Endometrium (tissue), 2 donors: ENCODE measurements at regions not wholly inside any gene's neighbourhood (a gene's known extent, or its start where the extent isn't known, plus 50 kb on each side); places are given as distances from the start of the nearest gene placed in this dataset.
A peak's percentile ranks its signal among the peaks of the same experiment; 100 is the strongest.
"Not testable (repeated sequence)": the region's sequence is repeated elsewhere in the genome, so short reads cannot be mapped to it uniquely, and the experiment has no call there.

Experiments used
- FAIRE-seq: peaks from 2 replicates; lab custom pipeline; 2012; peaks lifted over from hg19 to GRCh38; lab: Jason Lieb, UNC
- donor health status: control.
- donor health status: control.

- FAIRE-seq = no peak
Measured at GRCh38 chr3:29143151-29143550, 137.7 kb upstream of the RBMS3 start.

- FAIRE-seq = no peak
Measured at GRCh38 chr3:29144361-29144760, 136.5 kb upstream of the RBMS3 start.

GRCh38 chr3:29144807-29145206 lies 136.1 kb upstream of the RBMS3 start:
- peak; percentile 74 for FAIRE-seq

- FAIRE-seq = no peak
Measured at GRCh38 chr3:29145360-29145759, 135.5 kb upstream of the RBMS3 start.

GRCh38 chr3:29152379-29152778 lies 128.5 kb upstream of the RBMS3 start:
- no peak for FAIRE-seq

GRCh38 chr3:29153811-29154210 lies 127.1 kb upstream of the RBMS3 start:
- FAIRE-seq = no peak

- FAIRE-seq = no peak
Measured at GRCh38 chr3:29156086-29156715, 124.7 kb upstream of the RBMS3 start.

- FAIRE-seq = no peak
Measured at GRCh38 chr3:29164825-29165224, 116.0 kb upstream of the RBMS3 start.

GRCh38 chr3:29167180-29167579 lies 113.7 kb upstream of the RBMS3 start:
- FAIRE-seq = no peak

- FAIRE-seq = no peak
Measured at GRCh38 chr3:29168081-29168480, 112.8 kb upstream of the RBMS3 start.

GRCh38 chr3:29168696-29169095 lies 112.2 kb upstream of the RBMS3 start:
- no peak for FAIRE-seq

GRCh38 chr3:29169451-29169850 lies 111.4 kb upstream of the RBMS3 start:
- no peak for FAIRE-seq

GRCh38 chr3:29171043-29171990 lies 109.6 kb upstream of the RBMS3 start:
- FAIRE-seq = peak; percentile 97

GRCh38 chr3:29176501-29176900 lies 104.4 kb upstream of the RBMS3 start:
- FAIRE-seq = no peak

GRCh38 chr3:29178809-29179793 lies 101.8 kb upstream of the RBMS3 start:
- FAIRE-seq = no peak

GRCh38 chr3:29181149-29181780 lies 99.6 kb upstream of the RBMS3 start:
- FAIRE-seq = no peak

- FAIRE-seq = no peak
Measured at GRCh38 chr3:29181872-29182271, 99.0 kb upstream of the RBMS3 start.

GRCh38 chr3:29182828-29183227 lies 98.0 kb upstream of the RBMS3 start:
- not testable (repeated sequence) for FAIRE-seq

- FAIRE-seq = no peak
Measured at GRCh38 chr3:29183346-29184087, 97.4 kb upstream of the RBMS3 start.

- no peak for FAIRE-seq
Measured at GRCh38 chr3:29185706-29186105, 95.2 kb upstream of the RBMS3 start.

- no peak for FAIRE-seq
Measured at GRCh38 chr3:29186131-29186599, 94.7 kb upstream of the RBMS3 start.
